AG04449 (cell line): ENCODE measurements at regions not wholly inside any gene's neighbourhood (a gene's known extent, or its start where the extent isn't known, plus 50 kb on each side); places are given as distances from the start of the nearest gene placed in this dataset.

Experiments used
- CTCF ChIA-PET: fragments of 350-600 bp; formaldehyde crosslinking; extraction: SDS; loops from one replicate; lab custom pipeline; 2021; ENCODE audit warnings: antibody characterized with exemption; lab: Yijun Ruan, JAX
- POLR2A ChIA-PET: fragments of 400-600, 350-600 bp; formaldehyde crosslinking; extraction: SDS; loops from one replicate; lab custom pipeline; 2020; ENCODE audit warnings: antibody characterized with exemption, inconsistent platforms; lab: Yijun Ruan, JAX
- DNase-seq: peaks from one replicate; pipeline ENCODE4 v3.0.0-alpha.2; 2010; ENCODE audit warnings: low read depth, low spot score
- H3K4me3 ChIP-seq: 2 replicates; pipeline ENCODE4 v1.5.1; 2011; ENCODE audit warnings: low read depth, mild to moderate bottlenecking, control low read depth, low read length
- CTCF ChIP-seq: IDR thresholded peaks from one replicate; pipeline ENCODE4 v1.5.1; 2011; ENCODE audit warnings: mild to moderate bottlenecking, moderate library complexity, low read length, control low read depth, inconsistent platforms; ENCODE audit not compliant: insufficient read depth; ENCODE audit errors: missing control alignments

GRCh38 chr5:143544606-143545005, 141.1 kb upstream of the NR3C1 start:
- POLR2A ChIA-PET, result no interaction called here
- H3K4me3 ChIP-seq, result no peak overlapping the region
- TF ChIP-seq CTCF, result no peak
- DNase-seq, result no peak
- CTCF ChIA-PET, result no interaction called here

GRCh38 chr5:143543358-143544255, 140.1 kb upstream of the NR3C1 start:
- no peak for DNase-seq
- no peak overlapping the region for H3K4me3 ChIP-seq
- ChIA-PET CTCF (interaction anchor here (2.0 kb wide), 1 partner anchor 281 kb away, joined by 6 read pairs; no protein-coding TSS in a partner anchor), POLR2A (interaction anchor here (1.3 to 1.4 kb wide), 2 partner anchors 11 to 139 kb away, joined by 3 to 4 read pairs; no protein-coding TSS in a partner anchor)
- TF ChIP-seq CTCF, result no peak

- no peak overlapping the region for H3K4me3 ChIP-seq
- DNase-seq, result no peak
- ChIA-PET POLR2A (interaction anchor here (1.3 to 1.4 kb wide), 2 partner anchors 11 to 138 kb away, joined by 3 to 4 read pairs; no protein-coding TSS in a partner anchor), CTCF (interaction anchor here (1.0 to 2.0 kb wide), 2 partner anchors 32 to 282 kb away, joined by 3 to 6 read pairs; no protein-coding TSS in a partner anchor)
- no peak for TF ChIP-seq CTCF
Measured at GRCh38 chr5:143542798-143543144, 139.3 kb upstream of the NR3C1 start.

- TF ChIP-seq CTCF, result no peak
- ChIA-PET CTCF (interaction anchor here (1.0 to 2.0 kb wide), 2 partner anchors 31 to 282 kb away, joined by 3 to 6 read pairs; no protein-coding TSS in a partner anchor), POLR2A (interaction anchor here (1.3 to 1.4 kb wide), 2 partner anchors 12 to 138 kb away, joined by 3 to 4 read pairs; no protein-coding TSS in a partner anchor)
- DNase-seq, result no peak
- H3K4me3 ChIP-seq, result no peak overlapping the region
Measured at GRCh38 chr5:143541943-143542797, 138.7 kb upstream of the NR3C1 start.

- CTCF ChIA-PET, result interaction anchor here (1.2 to 1.7 kb wide), 2 partner anchors 285 to 287 kb away, joined by 3 to 5 read pairs; no protein-coding TSS in a partner anchor
- DNase-seq, result no peak
- POLR2A ChIA-PET, result no interaction called here
- H3K4me3 ChIP-seq, result no peak overlapping the region
- no peak for TF ChIP-seq CTCF
Measured at GRCh38 chr5:143539742-143540141, 136.3 kb upstream of the NR3C1 start.
